VCaP (cell line): ENCODE measurements at regions not wholly inside any gene's neighbourhood (a gene's known extent, or its start where the extent isn't known, plus 50 kb on each side); places are given as distances from the start of the nearest gene placed in this dataset.

ENCODE experiments used
- H3K27ac ChIP-seq: fragments of 450-650 bp; 2 replicates; pipeline ENCODE4 v1.5.1; 2017
- CTCF ChIP-seq: fragments of 450-650 bp; conservative IDR thresholded peaks from 2 replicates; pipeline ENCODE4 v1.5.1; 2017; ENCODE audit warnings: mild to moderate bottlenecking, moderate library complexity

DNA sequence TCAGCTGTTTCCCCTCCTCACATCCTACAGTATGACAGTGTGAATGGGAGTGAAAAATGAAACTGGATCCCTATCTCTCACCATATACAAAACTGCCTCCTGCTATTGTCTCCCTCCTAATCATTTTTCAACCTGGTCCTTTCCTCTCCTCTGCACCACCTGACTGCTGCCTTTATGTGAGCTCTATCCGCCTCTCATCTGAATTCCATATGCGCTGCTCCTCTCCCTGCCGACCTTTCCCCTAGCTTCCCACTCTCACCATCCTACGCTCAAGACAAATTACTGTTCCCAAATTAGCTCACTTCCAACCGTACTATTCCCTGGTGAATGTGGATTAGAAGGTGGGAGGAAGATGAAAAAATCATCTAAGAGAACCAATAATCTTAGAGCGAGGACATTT is 148.4 kb upstream of the FBXL4 start:
- H3K27ac ChIP-seq: no peak overlapping the region
- no peak for TF ChIP-seq CTCF

- no peak for TF ChIP-seq CTCF
- H3K27ac ChIP-seq: no peak overlapping the region
Observed at GRCh38 chr6:99093456-99094190, 145.9 kb upstream of the FBXL4 start.

- H3K27ac ChIP-seq: no peak overlapping the region
- TF ChIP-seq CTCF: no peak
Observed at GRCh38 chr6:99092461-99092860, 144.7 kb upstream of the FBXL4 start.

GRCh38 chr6:99091985-99092384 is 144.2 kb upstream of the FBXL4 start:
- no peak overlapping the region for H3K27ac ChIP-seq
- no peak for TF ChIP-seq CTCF

- no peak overlapping the region for H3K27ac ChIP-seq
- no peak for TF ChIP-seq CTCF
Observed at GRCh38 chr6:99080191-99080590, 132.4 kb upstream of the FBXL4 start.

GRCh38 chr6:99079058-99079457 is 131.3 kb upstream of the FBXL4 start:
- no peak for TF ChIP-seq CTCF
- no peak overlapping the region for H3K27ac ChIP-seq

- no peak for TF ChIP-seq CTCF
- no peak overlapping the region for H3K27ac ChIP-seq
Observed at GRCh38 chr6:99073223-99073622, 125.5 kb upstream of the FBXL4 start.
